ENCODE measurements at regions not wholly inside any gene's neighbourhood (a gene's known extent, or its start where the extent isn't known, plus 50 kb on each side); places are given as distances from the start of the nearest gene placed in this dataset.

GRCh38 chr5:57900381-57900944, 417.9 kb upstream of the ACTBL2 start:
- Histone ChIP-seq H3K27ac (ENCODE audit: low read length) (no peak overlapping the region), H3K27me3 (ENCODE audit: control insufficient read depth, insufficient read depth, low read length) (no peaks in the 10 kb centered on the region), H3K4me1 (ENCODE audit: control insufficient read depth, insufficient read depth, low read length) (no peaks in the 10 kb centered on the region), H3K9me3 (ENCODE audit: control insufficient read depth, insufficient read depth, low read length) (no peaks in the 10 kb centered on the region), H3K36me3 (ENCODE audit: control insufficient read depth, insufficient read depth, low read length) (no peaks in the 10 kb centered on the region), H3K4me3 (ENCODE audit: low read length) (no peak overlapping the region)
- Mint-ChIP-seq H3K36me3 (no peaks in the 10 kb centered on the region), H3K9me3 (no peaks in the 10 kb centered on the region), H3K4me3 (no peak overlapping the region), H3K27ac (no peak overlapping the region), H3K4me1 (no peaks in the 10 kb centered on the region), H3K27me3 (ENCODE audit: low read depth in 2 of 2) (no peaks in the 10 kb centered on the region)
- intact Hi-C loops (cut with micrococcal nuclease), result no loop called here
- TF ChIP-seq CTCF (IDR thresholded peaks at IDR 0.05), result no peak
- ATAC-seq, result no peak
- DNase-seq, result no peak
- 35% methylated on average over 4 of the region's 4 CpGs for WGBS (ENCODE audit: insufficient coverage)

- no peak for TF ChIP-seq CTCF (IDR thresholded peaks at IDR 0.05)
- Mint-ChIP-seq H3K9me3 (no peaks in the 10 kb centered on the region), H3K36me3 (no peaks in the 10 kb centered on the region), H3K27me3 (ENCODE audit: low read depth in 2 of 2) (peaks cover 0 to 2% of the 10 kb centered on the region in 2 donors), H3K4me3 (no peak overlapping the region), H3K4me1 (no peaks in the 10 kb centered on the region), H3K27ac (no peak overlapping the region)
- ATAC-seq (no peak), DNase-seq (no peak)
- Histone ChIP-seq H3K27ac (ENCODE audit: low read length) (no peak overlapping the region), H3K4me1 (ENCODE audit: control insufficient read depth, insufficient read depth, low read length) (no peaks in the 10 kb centered on the region), H3K27me3 (ENCODE audit: control insufficient read depth, insufficient read depth, low read length) (no peaks in the 10 kb centered on the region), H3K36me3 (ENCODE audit: control insufficient read depth, insufficient read depth, low read length) (no peaks in the 10 kb centered on the region), H3K4me3 (ENCODE audit: low read length) (no peak overlapping the region), H3K9me3 (ENCODE audit: control insufficient read depth, insufficient read depth, low read length) (no peaks in the 10 kb centered on the region)
- intact Hi-C loops (cut with micrococcal nuclease), result no loop called here
Measured at GRCh38 chr5:57896576-57896975, 414.0 kb upstream of the ACTBL2 start.

- Mint-ChIP-seq H3K4me1 (no peaks in the 10 kb centered on the region), H3K27me3 (ENCODE audit: low read depth in 2 of 2) (peaks cover 0 to 2% of the 10 kb centered on the region in 2 donors), H3K36me3 (no peaks in the 10 kb centered on the region), H3K27ac (no peak overlapping the region), H3K9me3 (no peaks in the 10 kb centered on the region), H3K4me3 (no peak overlapping the region)
- TF ChIP-seq CTCF (IDR thresholded peaks at IDR 0.05), result no peak
- ATAC-seq (no peak), DNase-seq (no peak)
- Histone ChIP-seq H3K9me3 (ENCODE audit: control insufficient read depth, insufficient read depth, low read length) (no peaks in the 10 kb centered on the region), H3K4me1 (ENCODE audit: control insufficient read depth, insufficient read depth, low read length) (no peaks in the 10 kb centered on the region), H3K36me3 (ENCODE audit: control insufficient read depth, insufficient read depth, low read length) (no peaks in the 10 kb centered on the region), H3K27me3 (ENCODE audit: control insufficient read depth, insufficient read depth, low read length) (no peaks in the 10 kb centered on the region), H3K4me3 (ENCODE audit: low read length) (no peak overlapping the region), H3K27ac (ENCODE audit: low read length) (no peak overlapping the region)
- WGBS (ENCODE audit: insufficient coverage), result 90% methylated on average over 1 of the region's 1 CpG
- intact Hi-C loops (cut with micrococcal nuclease), result no loop called here
Measured at GRCh38 chr5:57895766-57896165, 413.2 kb upstream of the ACTBL2 start.

GRCh38 chr5:57893926-57894325, 411.3 kb upstream of the ACTBL2 start:
- 50% methylated on average over 1 of the region's 1 CpG for WGBS (ENCODE audit: insufficient coverage)
- ATAC-seq, result no peak

More at GRCh38 chr5:57893926-57894325, 411.3 kb upstream of the ACTBL2 start:
- Mint-ChIP-seq H3K27ac (no peak overlapping the region), H3K9me3 (no peaks in the 10 kb centered on the region), H3K36me3 (no peaks in the 10 kb centered on the region), H3K27me3 (ENCODE audit: low read depth in 2 of 2) (peaks cover 0 to 2% of the 10 kb centered on the region in 2 donors), H3K4me1 (no peaks in the 10 kb centered on the region), H3K4me3 (no peak overlapping the region)
- H3K4me3 ChIP-seq (ENCODE audit: low read length), result no peak overlapping the region
- H3K9me3 ChIP-seq (ENCODE audit: control insufficient read depth, insufficient read depth, low read length), result no peaks in the 10 kb centered on the region
- no peaks in the 10 kb centered on the region for H3K27me3 ChIP-seq (ENCODE audit: control insufficient read depth, insufficient read depth, low read length)
- no peak for TF ChIP-seq CTCF (IDR thresholded peaks at IDR 0.05)
- intact Hi-C loops (cut with micrococcal nuclease), result no loop called here
- no peak for DNase-seq
- H3K36me3 ChIP-seq (ENCODE audit: control insufficient read depth, insufficient read depth, low read length), result no peaks in the 10 kb centered on the region
- H3K4me1 ChIP-seq (ENCODE audit: control insufficient read depth, insufficient read depth, low read length), result no peaks in the 10 kb centered on the region
- H3K27ac ChIP-seq (ENCODE audit: low read length), result no peak overlapping the region
